ENCODE measurements at regions not wholly inside any gene's neighbourhood (a gene's known extent, or its start where the extent isn't known, plus 50 kb on each side); places are given as distances from the start of the nearest gene placed in this dataset.

- POLR2A ChIA-PET (ENCODE audit: low non-redundant PET): no interaction called here
Measured at GRCh38 chr14:44662250-44662891, 155.3 kb upstream of the FSCB start.

GRCh38 chr14:44658389-44658696 lies 151.3 kb upstream of the FSCB start:
- Histone ChIP-seq H3K36me3 (ENCODE audit: insufficient read depth, low read length, poor library complexity, severe bottlenecking) (no peaks in the 10 kb centered on the region), H3K27ac (ENCODE audit: low read depth, low read length, poor library complexity, severe bottlenecking) (peak overlapping the region; percentile 14), H3K4me3 (ENCODE audit: low read depth, low read length, poor library complexity, severe bottlenecking) (no peak overlapping the region), H3K9me3 (ENCODE audit: low read depth, low read length, poor library complexity, severe bottlenecking) (no peaks in the 10 kb centered on the region), H3K4me1 (ENCODE audit: insufficient read depth, low read length, poor library complexity, severe bottlenecking) (peaks cover 38% of the 10 kb centered on the region), H3K27me3 (replicated peaks; ENCODE audit: insufficient read depth, low read depth, low read length, poor library complexity) (no peaks in the 10 kb centered on the region)
- no peak for TF ChIP-seq CTCF (conservative IDR thresholded peaks at IDR 0.05; ENCODE audit: low read depth, low read length)
- TF ChIP-seq EZH2 (IDR thresholded peaks at IDR 0.05; ENCODE audit: borderline replicate concordance, low read depth, low read length, poor library complexity, severe bottlenecking): no peak
- DNase-seq (ENCODE audit: low spot score): no peak
- ChIA-PET CTCF (interaction anchor here (0.6 kb wide), 1 partner anchor 547 kb away, joined by 4 read pairs; no protein-coding TSS in a partner anchor), POLR2A (ENCODE audit: low non-redundant PET) (no interaction called here)
- intact Hi-C loops (cut with micrococcal nuclease; ENCODE audit: unreplicated experiment): loop anchor here (5.0 kb wide), 4 partner anchors 144 to 1156 kb away; no protein-coding TSS in a partner anchor
- BruUV-seq (replicated peaks): no TSS peak

More at GRCh38 chr14:44662250-44662891, 155.3 kb upstream of the FSCB start:
- Histone ChIP-seq H3K27me3 (replicated peaks; ENCODE audit: insufficient read depth, low read depth, low read length, poor library complexity) (no peaks in the 10 kb centered on the region), H3K9me3 (ENCODE audit: low read depth, low read length, poor library complexity, severe bottlenecking) (no peaks in the 10 kb centered on the region), H3K27ac (ENCODE audit: low read depth, low read length, poor library complexity, severe bottlenecking) (no peak overlapping the region), H3K4me3 (ENCODE audit: low read depth, low read length, poor library complexity, severe bottlenecking) (no peak overlapping the region), H3K4me1 (ENCODE audit: insufficient read depth, low read length, poor library complexity, severe bottlenecking) (peaks cover 11% of the 10 kb centered on the region), H3K36me3 (ENCODE audit: insufficient read depth, low read length, poor library complexity, severe bottlenecking) (no peaks in the 10 kb centered on the region)
- BruUV-seq (replicated peaks): no TSS peak
- no peak for DNase-seq (ENCODE audit: low spot score)
- TF ChIP-seq EZH2 (IDR thresholded peaks at IDR 0.05; ENCODE audit: borderline replicate concordance, low read depth, low read length, poor library complexity, severe bottlenecking): no peak
- TF ChIP-seq CTCF (conservative IDR thresholded peaks at IDR 0.05; ENCODE audit: low read depth, low read length): no peak
- CTCF ChIA-PET: no interaction called here
- intact Hi-C loops (cut with micrococcal nuclease; ENCODE audit: unreplicated experiment): no loop called here

- H3K9me3 ChIP-seq (ENCODE audit: low read depth, low read length, poor library complexity, severe bottlenecking): no peaks in the 10 kb centered on the region
- intact Hi-C loops (cut with micrococcal nuclease; ENCODE audit: unreplicated experiment): loop anchor here (1.0 to 5.0 kb wide), 7 partner anchors 45 to 1156 kb away; no protein-coding TSS in a partner anchor
- H3K27me3 ChIP-seq (replicated peaks; ENCODE audit: insufficient read depth, low read depth, low read length, poor library complexity): no peaks in the 10 kb centered on the region
- H3K4me1 ChIP-seq (ENCODE audit: insufficient read depth, low read length, poor library complexity, severe bottlenecking): peaks cover 43% of the 10 kb centered on the region
- ChIA-PET POLR2A (ENCODE audit: low non-redundant PET) (interaction anchor here (0.6 to 1.1 kb wide), 2 partner anchors 17 to 44 kb away, joined by 4 to 5 read pairs; no protein-coding TSS in a partner anchor), CTCF (interaction anchor here (0.5 to 0.6 kb wide), 4 partner anchors 437 to 1009 kb away, joined by 3 to 6 read pairs (median 4); no protein-coding TSS in a partner anchor)
- TF ChIP-seq EZH2 (IDR thresholded peaks at IDR 0.05; ENCODE audit: borderline replicate concordance, low read depth, low read length, poor library complexity, severe bottlenecking) (no peak), CTCF (conservative IDR thresholded peaks at IDR 0.05; ENCODE audit: low read depth, low read length) (peak; percentile 76)
- BruUV-seq (replicated peaks): no TSS peak
- H3K36me3 ChIP-seq (ENCODE audit: insufficient read depth, low read length, poor library complexity, severe bottlenecking): no peaks in the 10 kb centered on the region
- DNase-seq (ENCODE audit: low spot score): peak; percentile 90
- H3K27ac ChIP-seq (ENCODE audit: low read depth, low read length, poor library complexity, severe bottlenecking): peak overlapping the region; percentile 65
- no peak overlapping the region for H3K4me3 ChIP-seq (ENCODE audit: low read depth, low read length, poor library complexity, severe bottlenecking)
Measured at GRCh38 chr14:44657696-44658388, 150.8 kb upstream of the FSCB start.
